Activated CD8-positive, alpha-beta T cell treated with anti-CD3 and anti-CD28 coated beads, Interleukin-2, amount 10 ng/mL, durations not matched to agents 7 days and 5 days (primary cell): ENCODE measurements at regions not wholly inside any gene's neighbourhood (a gene's known extent, or its start where the extent isn't known, plus 50 kb on each side); places are given as distances from the start of the nearest gene placed in this dataset.
"Not testable (repeated sequence)": the region's sequence is repeated elsewhere in the genome, so short reads cannot be mapped to it uniquely, and the experiment has no call there.

Experiments used
- ATAC-seq: fragments of 150-1000 bp; cut with Tn5 transposase; one replicate; pipeline ENCODE4 v1.10.0; 2021; ENCODE audit warnings: moderate library complexity
- CTCF ChIA-PET: fragments of 350-600 bp; sonication (Branson Sonifier 250); formaldehyde crosslinking; loops from one replicate; lab custom pipeline; 2021; ENCODE audit warnings: antibody characterized with exemption; lab: Charles Lee
- POLR2A ChIA-PET: fragments of 350-600 bp; sonication (Branson Sonifier 250); formaldehyde crosslinking; loops from one replicate; lab custom pipeline; 2021; ENCODE audit warnings: antibody characterized with exemption; lab: Charles Lee
- DNase-seq: peaks from one replicate; pipeline ENCODE4 v3.0.0-alpha.2; 2020
- H3K27ac Mint-ChIP-seq: one replicate; pipeline ENCODE4 v1.8.0; 2021; ENCODE audit warnings: mild to moderate bottlenecking, mixed read lengths
- H3K27me3 Mint-ChIP-seq: one replicate; pipeline ENCODE4 v1.8.0; 2021; ENCODE audit warnings: low read depth, mixed read lengths
- H3K36me3 Mint-ChIP-seq: one replicate; pipeline ENCODE4 v1.8.0; 2021; ENCODE audit warnings: low read depth, mixed read lengths
- H3K4me1 Mint-ChIP-seq: one replicate; pipeline ENCODE4 v1.8.0; 2021; ENCODE audit warnings: low read depth, mixed read lengths
- H3K4me3 Mint-ChIP-seq: one replicate; pipeline ENCODE4 v1.8.0; 2021; ENCODE audit warnings: mild to moderate bottlenecking, mixed read lengths
- H3K9me3 Mint-ChIP-seq: one replicate; pipeline ENCODE4 v1.8.0; 2022; ENCODE audit warnings: mixed read lengths; ENCODE audit not compliant: insufficient read depth

DNA sequence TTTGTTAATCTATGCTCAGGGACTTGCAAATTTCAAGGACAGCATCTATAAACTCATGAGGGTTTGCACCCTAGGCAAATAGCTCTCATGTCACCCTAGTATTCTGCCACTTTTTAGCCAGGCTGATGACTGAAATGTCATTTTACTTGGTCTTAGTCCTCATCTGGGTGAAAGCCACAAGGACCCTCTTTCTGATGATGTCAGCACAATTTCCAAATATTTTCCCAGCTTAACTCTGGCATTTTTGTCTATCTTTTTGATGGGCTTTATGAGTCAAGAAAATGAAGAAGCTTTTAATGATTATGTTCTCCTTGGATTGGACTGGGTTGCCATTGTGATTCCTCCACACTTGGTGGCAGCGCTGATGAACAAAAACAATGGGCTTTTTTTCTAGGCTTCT, 420.1 kb upstream of the BTBD3 start:
- no peaks in the 10 kb centered on the region for H3K27me3 Mint-ChIP-seq
- ChIA-PET CTCF (no interaction called here), POLR2A (no interaction called here)
- DNase-seq (no peak), ATAC-seq (no peak)
- no peaks in the 10 kb centered on the region for H3K36me3 Mint-ChIP-seq
- H3K27ac Mint-ChIP-seq, result no peak overlapping the region
- no peak overlapping the region for H3K4me3 Mint-ChIP-seq
- no peaks in the 10 kb centered on the region for H3K9me3 Mint-ChIP-seq
- H3K4me1 Mint-ChIP-seq, result no peaks in the 10 kb centered on the region

DNA sequence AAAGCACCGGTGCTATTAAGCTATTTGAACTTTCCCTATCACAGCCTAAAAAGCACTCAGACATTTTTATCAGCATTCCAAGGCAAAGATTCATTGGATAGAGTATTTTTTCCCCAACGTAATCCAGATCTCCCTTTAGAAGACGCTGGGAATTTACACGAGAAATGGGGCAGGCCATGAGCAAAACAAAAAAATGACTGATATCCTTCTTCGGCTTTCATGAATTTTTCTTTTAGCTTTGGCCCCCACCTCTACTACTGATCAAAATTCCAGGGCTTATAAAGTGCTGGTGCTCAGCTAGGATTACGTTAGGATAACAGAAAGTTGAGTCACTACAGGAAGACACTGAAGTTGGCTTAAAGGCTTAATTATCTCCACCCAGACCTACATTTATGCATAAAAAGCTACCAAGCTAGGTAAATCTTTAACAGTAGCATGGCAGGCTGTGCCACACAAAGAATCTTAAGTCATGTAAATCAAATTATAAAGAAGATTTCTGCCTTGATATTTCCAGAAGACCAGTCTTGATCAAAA, 418.5 kb upstream of the BTBD3 start:
- ChIA-PET CTCF (interaction anchor here (0.6 kb wide), 1 partner anchor 1064 kb away, joined by 3 read pairs; no protein-coding TSS in a partner anchor), POLR2A (no interaction called here)
- DNase-seq (no peak), ATAC-seq (no peak)
- H3K27ac Mint-ChIP-seq, result no peak overlapping the region
- no peak overlapping the region for H3K4me3 Mint-ChIP-seq
- H3K9me3 Mint-ChIP-seq, result peaks cover 4% of the 10 kb centered on the region
- no peaks in the 10 kb centered on the region for H3K36me3 Mint-ChIP-seq
- no peaks in the 10 kb centered on the region for H3K4me1 Mint-ChIP-seq
- H3K27me3 Mint-ChIP-seq, result no peaks in the 10 kb centered on the region

DNA sequence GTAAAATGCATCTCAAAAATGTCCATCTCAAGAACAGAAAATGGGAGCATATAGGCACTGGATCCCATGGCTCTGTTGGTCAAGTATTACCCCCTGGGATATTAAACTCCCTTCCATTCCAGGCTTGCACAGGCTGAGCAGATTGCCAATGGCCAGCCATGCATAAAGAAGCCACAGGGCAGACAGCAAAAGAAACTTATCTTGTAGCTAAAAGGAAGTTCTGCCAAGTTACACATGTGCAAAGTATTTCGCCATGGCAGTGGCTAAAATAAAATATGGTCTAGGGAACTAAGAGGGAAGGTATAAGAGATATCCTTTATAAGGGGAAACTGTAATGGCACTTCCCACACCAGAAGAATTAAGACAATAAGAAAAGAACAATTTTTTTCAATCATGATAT, 415.6 kb upstream of the BTBD3 start:
- no peak overlapping the region for H3K27ac Mint-ChIP-seq
- no peaks in the 10 kb centered on the region for H3K27me3 Mint-ChIP-seq
- peaks cover 10% of the 10 kb centered on the region for H3K9me3 Mint-ChIP-seq
- H3K36me3 Mint-ChIP-seq, result no peaks in the 10 kb centered on the region
- CTCF ChIA-PET, result no interaction called here
- H3K4me3 Mint-ChIP-seq, result no peak overlapping the region
- POLR2A ChIA-PET, result no interaction called here
- H3K4me1 Mint-ChIP-seq, result no peaks in the 10 kb centered on the region
- ATAC-seq (no peak), DNase-seq (no peak)

DNA sequence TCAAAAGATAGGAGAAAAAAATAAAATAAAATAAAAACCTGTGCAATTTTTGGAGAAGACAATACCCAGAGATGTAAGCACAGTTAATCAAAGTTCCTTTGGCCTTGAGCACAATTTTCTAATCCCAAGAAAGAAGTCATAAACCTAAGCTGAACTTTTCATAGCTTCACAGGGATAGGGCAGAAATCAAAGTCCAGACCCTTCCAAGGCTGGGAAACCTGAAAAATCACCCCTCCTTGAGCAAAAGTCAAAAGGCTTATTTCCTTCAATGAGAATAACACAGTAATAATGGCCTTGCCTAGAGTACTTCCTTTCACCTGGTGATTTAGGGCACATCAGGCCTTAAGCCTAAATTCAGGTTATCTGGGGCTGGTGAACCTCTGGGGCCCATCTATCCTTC, 415.0 kb upstream of the BTBD3 start:
- H3K36me3 Mint-ChIP-seq, result no peaks in the 10 kb centered on the region
- no peaks in the 10 kb centered on the region for H3K4me1 Mint-ChIP-seq
- ChIA-PET CTCF (no interaction called here), POLR2A (no interaction called here)
- DNase-seq (no peak), ATAC-seq (no peak)
- H3K9me3 Mint-ChIP-seq, result peaks cover 10% of the 10 kb centered on the region
- H3K27ac Mint-ChIP-seq, result no peak overlapping the region
- H3K4me3 Mint-ChIP-seq, result no peak overlapping the region
- no peaks in the 10 kb centered on the region for H3K27me3 Mint-ChIP-seq

DNA sequence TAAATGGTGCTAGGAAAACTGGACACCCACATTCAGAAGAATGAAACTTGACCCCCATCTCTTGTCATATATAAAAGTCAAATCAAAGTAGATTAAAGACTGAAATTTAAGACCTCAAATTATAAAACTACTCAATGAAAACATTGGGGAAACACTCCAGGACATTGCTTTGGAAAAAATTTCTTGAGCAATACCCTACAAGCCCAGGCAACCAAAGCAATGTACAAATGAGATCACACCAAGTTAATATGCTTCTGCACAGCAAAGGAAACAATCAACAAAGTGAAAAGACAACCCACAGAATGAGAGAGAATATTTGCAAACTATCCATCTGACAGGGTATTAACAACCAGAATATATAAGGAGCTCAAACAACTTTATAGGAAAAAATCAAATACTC, 407.9 kb upstream of the BTBD3 start:
- CTCF ChIA-PET, result no interaction called here
- POLR2A ChIA-PET, result no interaction called here
- Mint-ChIP-seq H3K4me3 (no peak overlapping the region), H3K27ac (no peak overlapping the region), H3K4me1 (no peaks in the 10 kb centered on the region), H3K36me3 (no peaks in the 10 kb centered on the region), H3K27me3 (no peaks in the 10 kb centered on the region), H3K9me3 (peaks cover 11% of the 10 kb centered on the region)
- DNase-seq (no peak), ATAC-seq (no peak)

DNA sequence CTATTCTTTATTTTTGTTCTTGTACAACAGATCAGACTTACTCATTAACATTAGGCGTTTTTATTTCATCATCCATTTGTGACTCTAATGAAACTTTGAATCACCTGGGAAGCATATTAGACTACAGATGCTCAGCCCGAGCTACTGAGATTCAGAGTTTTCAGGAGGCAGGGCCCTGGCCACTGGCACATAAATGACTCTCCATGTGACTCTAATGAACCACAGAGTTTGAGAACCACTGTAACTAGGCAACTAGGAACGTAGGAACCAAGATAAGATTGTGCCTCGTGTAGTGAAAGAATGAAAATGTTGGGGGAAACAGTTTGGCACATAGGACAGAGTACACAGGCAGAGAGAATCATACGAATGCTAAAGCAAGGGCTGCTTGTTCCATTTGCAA, 405.9 kb upstream of the BTBD3 start:
- H3K4me3 Mint-ChIP-seq, result no peak overlapping the region
- H3K9me3 Mint-ChIP-seq, result peaks cover 5% of the 10 kb centered on the region
- ATAC-seq (no peak), DNase-seq (no peak)
- H3K4me1 Mint-ChIP-seq, result no peaks in the 10 kb centered on the region
- CTCF ChIA-PET, result no interaction called here
- POLR2A ChIA-PET, result no interaction called here
- H3K27me3 Mint-ChIP-seq, result no peaks in the 10 kb centered on the region
- H3K36me3 Mint-ChIP-seq, result no peaks in the 10 kb centered on the region
- no peak overlapping the region for H3K27ac Mint-ChIP-seq

DNA sequence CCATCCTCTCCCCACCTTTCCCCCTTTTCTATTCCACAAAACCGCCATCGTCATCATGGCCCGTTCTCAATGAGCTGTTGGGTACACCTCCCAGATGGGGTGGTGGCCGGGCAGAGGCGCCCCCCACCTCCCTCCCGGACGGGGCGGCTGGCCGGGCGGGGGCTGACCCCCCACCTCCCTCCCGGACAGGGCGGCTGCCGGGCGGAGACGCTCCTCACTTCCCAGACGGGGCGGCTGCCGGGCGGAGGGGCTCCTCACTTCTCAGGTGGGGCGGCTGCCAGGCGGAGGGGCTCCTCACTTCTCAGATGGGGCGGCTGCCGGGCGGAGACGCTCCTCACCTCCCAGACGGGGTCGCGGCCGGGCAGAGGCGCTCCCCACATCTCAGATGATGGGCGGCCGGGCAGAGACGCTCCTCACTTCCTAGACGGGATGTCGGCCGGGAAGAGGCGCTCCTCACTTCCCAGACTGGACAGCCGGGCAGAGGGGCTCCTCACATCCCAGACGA, 404.4 kb upstream of the BTBD3 start:
- H3K27ac Mint-ChIP-seq, H3K9me3 Mint-ChIP-seq, DNase-seq, ATAC-seq, H3K4me3 Mint-ChIP-seq, H3K4me1 Mint-ChIP-seq, H3K36me3 Mint-ChIP-seq, POLR2A ChIA-PET, CTCF ChIA-PET, H3K27me3 Mint-ChIP-seq: not testable (repeated sequence)

DNA sequence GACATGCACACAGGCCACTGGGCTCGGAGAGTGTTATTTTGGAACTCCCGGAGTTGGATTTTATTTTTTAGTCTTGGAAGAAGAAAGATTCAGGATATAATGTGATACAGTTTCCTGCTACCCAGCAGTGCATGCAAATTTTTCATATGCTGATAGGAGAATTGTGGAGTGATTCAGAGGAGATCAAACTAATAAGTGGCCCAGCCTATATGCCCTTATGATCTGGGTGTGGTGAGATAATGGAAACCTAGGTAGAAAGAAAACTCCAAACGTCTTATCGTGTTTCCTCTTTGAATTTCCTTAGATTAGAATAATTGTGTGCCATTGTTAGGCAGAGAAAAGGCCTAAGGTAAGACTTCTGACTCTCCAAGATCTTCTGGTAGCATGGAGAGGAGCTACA, 401.2 kb upstream of the BTBD3 start:
- Mint-ChIP-seq H3K27ac (no peak overlapping the region), H3K36me3 (no peaks in the 10 kb centered on the region), H3K4me3 (no peak overlapping the region), H3K4me1 (no peaks in the 10 kb centered on the region), H3K27me3 (no peaks in the 10 kb centered on the region), H3K9me3 (no peaks in the 10 kb centered on the region)
- ChIA-PET CTCF (no interaction called here), POLR2A (no interaction called here)
- no peak for DNase-seq
- ATAC-seq, result no peak

DNA sequence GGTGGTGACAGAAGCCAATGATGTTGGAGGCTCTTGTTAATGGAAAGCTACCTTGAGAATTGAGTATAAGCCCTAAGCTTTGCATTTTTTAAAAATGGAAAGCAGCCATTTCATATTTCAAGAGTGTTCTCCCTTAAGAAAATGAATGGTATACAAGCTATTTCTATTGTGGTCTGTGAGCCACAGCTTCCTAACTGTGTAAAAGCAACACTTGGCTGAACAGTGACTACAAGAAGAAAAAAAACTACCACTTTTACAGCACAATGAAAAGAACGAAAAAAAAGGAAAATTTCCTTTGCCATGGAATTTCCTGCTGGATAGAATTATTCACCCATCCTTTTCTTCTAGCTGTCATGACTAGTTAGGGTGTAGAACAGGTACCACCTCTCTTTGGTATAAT, 397.1 kb upstream of the BTBD3 start:
- ChIA-PET POLR2A (no interaction called here), CTCF (no interaction called here)
- Mint-ChIP-seq H3K4me3 (no peak overlapping the region), H3K4me1 (no peaks in the 10 kb centered on the region), H3K36me3 (no peaks in the 10 kb centered on the region), H3K27me3 (no peaks in the 10 kb centered on the region), H3K9me3 (no peaks in the 10 kb centered on the region), H3K27ac (no peak overlapping the region)
- DNase-seq (no peak), ATAC-seq (no peak)

DNA sequence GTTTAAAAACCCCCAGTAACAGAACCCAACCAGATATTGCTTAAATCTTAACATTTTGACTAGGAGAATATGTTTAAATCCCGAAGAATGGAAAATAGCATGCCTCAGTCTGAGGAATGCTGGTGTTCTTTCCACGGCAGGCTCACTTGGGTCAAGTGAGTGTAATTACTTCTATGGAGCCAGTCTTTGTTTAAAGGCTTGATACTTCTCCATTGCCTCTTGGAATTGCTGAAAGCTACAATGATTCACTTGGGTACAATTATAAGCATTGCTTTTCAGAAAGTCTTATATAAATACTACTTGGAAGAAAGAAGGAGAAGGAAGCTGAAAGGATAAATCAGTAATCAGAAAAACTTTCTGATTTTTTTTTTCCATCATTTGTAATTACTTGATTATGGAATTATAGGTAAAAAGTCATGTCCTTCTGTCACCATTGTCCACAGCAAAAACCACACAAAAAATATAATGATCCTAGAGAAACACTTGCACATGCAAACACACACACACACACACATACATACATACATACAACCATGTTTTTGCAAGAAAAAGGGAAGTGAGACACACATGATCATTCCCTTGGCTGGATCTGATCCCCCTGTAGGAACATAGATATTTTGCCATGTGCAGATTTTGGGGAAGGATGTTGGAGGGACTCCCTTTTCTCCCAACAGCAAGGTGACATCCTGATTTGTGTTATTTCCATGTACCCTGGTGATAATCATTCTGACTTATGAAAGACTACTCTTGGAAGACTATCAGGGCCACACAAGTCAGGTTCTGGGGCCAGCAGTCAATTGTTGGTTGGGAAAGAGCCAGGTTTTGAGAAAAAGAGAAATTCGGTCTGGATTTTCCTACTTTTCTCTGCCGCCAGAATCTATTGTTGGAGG, 396.0 kb upstream of the BTBD3 start:
- Mint-ChIP-seq H3K4me1 (no peaks in the 10 kb centered on the region), H3K27ac (no peak overlapping the region), H3K4me3 (no peak overlapping the region), H3K27me3 (no peaks in the 10 kb centered on the region), H3K36me3 (no peaks in the 10 kb centered on the region), H3K9me3 (no peaks in the 10 kb centered on the region)
- ChIA-PET CTCF (no interaction called here), POLR2A (no interaction called here)
- DNase-seq, result no peak
- no peak for ATAC-seq

DNA sequence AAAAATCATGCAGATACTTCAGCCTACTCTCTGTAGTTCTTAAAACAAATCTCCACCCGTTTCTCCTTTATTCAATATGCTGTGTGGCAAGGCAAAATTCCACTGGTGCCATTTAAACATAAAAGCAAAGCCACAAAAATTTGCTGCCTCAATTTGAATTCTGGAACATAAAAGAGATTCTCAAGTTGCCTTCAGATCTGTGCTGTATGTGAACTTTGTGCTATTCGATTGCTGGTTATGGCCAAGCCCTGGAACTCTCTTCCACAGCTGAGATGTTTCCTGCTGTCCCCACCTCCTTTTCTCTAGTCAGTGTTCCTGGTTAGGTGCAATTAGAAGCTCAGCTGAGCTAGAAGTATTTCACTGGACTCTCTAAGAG, 395.3 kb upstream of the BTBD3 start:
- no peak for ATAC-seq
- Mint-ChIP-seq H3K27ac (no peak overlapping the region), H3K4me1 (no peaks in the 10 kb centered on the region), H3K36me3 (no peaks in the 10 kb centered on the region), H3K9me3 (no peaks in the 10 kb centered on the region), H3K4me3 (no peak overlapping the region), H3K27me3 (no peaks in the 10 kb centered on the region)
- ChIA-PET CTCF (no interaction called here), POLR2A (no interaction called here)
- no peak for DNase-seq

DNA sequence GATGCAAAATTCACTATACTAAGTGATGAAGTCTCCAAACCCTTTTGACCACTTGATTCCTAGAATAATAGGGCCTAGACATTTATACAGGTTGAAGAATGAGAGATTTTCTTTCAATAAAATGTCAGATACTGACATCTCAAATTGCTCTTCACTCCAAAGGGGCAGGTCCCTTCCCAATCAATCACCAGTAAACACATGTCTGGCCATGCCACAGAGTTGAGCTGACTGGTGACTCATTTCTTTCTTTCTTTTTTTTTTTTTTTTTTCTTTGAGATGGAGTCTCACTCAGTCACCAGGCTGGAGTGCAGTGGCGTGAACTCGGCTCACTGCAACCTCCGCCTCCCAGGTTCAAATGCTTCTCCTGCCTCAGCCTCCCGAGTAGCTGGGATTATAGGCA, 388.6 kb upstream of the BTBD3 start:
- ChIA-PET POLR2A (no interaction called here), CTCF (no interaction called here)
- Mint-ChIP-seq H3K4me3 (no peak overlapping the region), H3K36me3 (no peaks in the 10 kb centered on the region), H3K27ac (no peak overlapping the region), H3K27me3 (no peaks in the 10 kb centered on the region), H3K9me3 (peaks cover 25% of the 10 kb centered on the region), H3K4me1 (no peaks in the 10 kb centered on the region)
- ATAC-seq, result no peak
- DNase-seq, result no peak
